Suprapubic skin (tissue), 4 donors: ENCODE measurements at regions not wholly inside any gene's neighbourhood (a gene's known extent, or its start where the extent isn't known, plus 50 kb on each side); places are given as distances from the start of the nearest gene placed in this dataset.

Experiments
- EP300 ChIP-seq: sonication (generic); formaldehyde crosslinking; IDR thresholded peaks from one replicate; pipeline ENCODE4 v1.6.1; 2017; ENCODE audit warnings: antibody characterized with exemption
- POLR2A ChIP-seq, 2 donors: fragments of 450-650 bp; IDR thresholded peaks; one replicate each; pipeline ENCODE4 v1.6.1; 2017; ENCODE audit warnings: antibody characterized with exemption in 2 of 2, mild to moderate bottlenecking in 2 of 2, moderate library complexity in 2 of 2
- POLR2AphosphoS5 ChIP-seq, 3 donors: sonication (generic); formaldehyde crosslinking; IDR thresholded peaks; one replicate each; pipeline ENCODE4 v1.6.1; 2017; ENCODE audit warnings: antibody characterized with exemption in 3 of 3
- TF ChIP-seq, protein P1 (sequence below), 2 donors: fragments of 200-600 bp in 1 of 2; fragments of 450-650 bp in 1 of 2; sonication (generic) in 1 of 2; IDR thresholded peaks; one replicate each; pipeline ENCODE4 v1.5.1; 2016 to 2019; ENCODE audit warnings: antibody characterized with exemption in 2 of 2, mild to moderate bottlenecking in 1 of 2, moderate library complexity in 1 of 2

DNA sequence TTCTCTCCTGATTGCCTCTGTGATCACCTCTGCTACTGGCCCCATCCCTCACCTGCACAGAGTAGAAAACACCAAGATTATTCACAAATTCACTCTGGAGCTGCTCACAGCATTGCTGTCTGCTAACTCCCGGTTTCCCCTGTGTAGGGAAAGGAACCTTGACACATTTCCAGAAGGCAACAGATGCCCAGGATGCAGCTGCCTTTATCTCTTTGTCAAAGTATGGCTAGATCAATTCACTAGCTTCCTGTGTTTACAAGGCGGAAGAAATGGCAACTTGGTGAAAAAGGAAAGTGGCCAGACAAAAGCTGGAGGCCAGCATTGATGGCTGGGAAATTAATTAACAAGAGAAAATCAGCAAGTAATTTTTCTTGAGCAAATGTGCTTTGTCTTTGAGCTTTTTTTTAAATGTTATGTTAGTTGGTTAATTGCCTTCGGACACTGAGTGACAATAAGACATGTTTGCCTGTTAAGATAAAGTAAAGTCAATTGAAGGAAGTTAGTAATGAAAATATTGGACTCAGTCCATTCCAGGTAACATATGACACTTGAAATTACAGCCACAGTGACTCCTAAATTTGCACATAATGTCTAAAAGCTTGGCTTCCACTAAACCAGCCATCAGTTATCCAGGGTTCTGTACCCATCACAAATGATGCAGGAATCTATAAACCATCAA, 394.6 kb upstream of the IL12A start:
- no peak for TF ChIP-seq EP300
- TF ChIP-seq, protein P1, sequence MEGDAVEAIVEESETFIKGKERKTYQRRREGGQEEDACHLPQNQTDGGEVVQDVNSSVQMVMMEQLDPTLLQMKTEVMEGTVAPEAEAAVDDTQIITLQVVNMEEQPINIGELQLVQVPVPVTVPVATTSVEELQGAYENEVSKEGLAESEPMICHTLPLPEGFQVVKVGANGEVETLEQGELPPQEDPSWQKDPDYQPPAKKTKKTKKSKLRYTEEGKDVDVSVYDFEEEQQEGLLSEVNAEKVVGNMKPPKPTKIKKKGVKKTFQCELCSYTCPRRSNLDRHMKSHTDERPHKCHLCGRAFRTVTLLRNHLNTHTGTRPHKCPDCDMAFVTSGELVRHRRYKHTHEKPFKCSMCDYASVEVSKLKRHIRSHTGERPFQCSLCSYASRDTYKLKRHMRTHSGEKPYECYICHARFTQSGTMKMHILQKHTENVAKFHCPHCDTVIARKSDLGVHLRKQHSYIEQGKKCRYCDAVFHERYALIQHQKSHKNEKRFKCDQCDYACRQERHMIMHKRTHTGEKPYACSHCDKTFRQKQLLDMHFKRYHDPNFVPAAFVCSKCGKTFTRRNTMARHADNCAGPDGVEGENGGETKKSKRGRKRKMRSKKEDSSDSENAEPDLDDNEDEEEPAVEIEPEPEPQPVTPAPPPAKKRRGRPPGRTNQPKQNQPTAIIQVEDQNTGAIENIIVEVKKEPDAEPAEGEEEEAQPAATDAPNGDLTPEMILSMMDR (IDR thresholded peaks at IDR 0.05), result no peak
- TF ChIP-seq POLR2A (IDR thresholded peaks at IDR 0.05), result no peak
- TF ChIP-seq POLR2AphosphoS5 (IDR thresholded peaks at IDR 0.05), result no peak
